ENCODE measurements at regions not wholly inside any gene's neighbourhood (a gene's known extent, or its start where the extent isn't known, plus 50 kb on each side); places are given as distances from the start of the nearest gene placed in this dataset.

DNA sequence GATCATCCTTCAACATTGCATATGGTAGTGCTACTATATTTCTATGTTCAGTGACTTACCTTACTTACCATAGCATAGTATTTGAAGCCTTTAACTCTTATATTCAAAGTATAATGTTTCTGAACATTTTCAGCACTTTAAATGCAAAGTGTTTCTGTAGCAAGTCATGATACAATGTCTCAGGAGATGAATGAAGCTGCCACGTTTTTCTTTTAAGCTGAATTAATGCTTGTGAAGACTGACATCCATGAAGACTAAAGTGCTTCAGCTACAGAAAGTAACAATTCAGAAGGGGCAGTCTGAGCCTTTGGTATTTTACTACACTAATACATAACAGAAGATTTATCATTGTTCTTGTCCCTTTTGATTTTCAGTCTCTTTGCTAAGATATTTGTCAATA is 709.1 kb upstream of the ARRDC3 start:
- TF ChIP-seq, protein P1, sequence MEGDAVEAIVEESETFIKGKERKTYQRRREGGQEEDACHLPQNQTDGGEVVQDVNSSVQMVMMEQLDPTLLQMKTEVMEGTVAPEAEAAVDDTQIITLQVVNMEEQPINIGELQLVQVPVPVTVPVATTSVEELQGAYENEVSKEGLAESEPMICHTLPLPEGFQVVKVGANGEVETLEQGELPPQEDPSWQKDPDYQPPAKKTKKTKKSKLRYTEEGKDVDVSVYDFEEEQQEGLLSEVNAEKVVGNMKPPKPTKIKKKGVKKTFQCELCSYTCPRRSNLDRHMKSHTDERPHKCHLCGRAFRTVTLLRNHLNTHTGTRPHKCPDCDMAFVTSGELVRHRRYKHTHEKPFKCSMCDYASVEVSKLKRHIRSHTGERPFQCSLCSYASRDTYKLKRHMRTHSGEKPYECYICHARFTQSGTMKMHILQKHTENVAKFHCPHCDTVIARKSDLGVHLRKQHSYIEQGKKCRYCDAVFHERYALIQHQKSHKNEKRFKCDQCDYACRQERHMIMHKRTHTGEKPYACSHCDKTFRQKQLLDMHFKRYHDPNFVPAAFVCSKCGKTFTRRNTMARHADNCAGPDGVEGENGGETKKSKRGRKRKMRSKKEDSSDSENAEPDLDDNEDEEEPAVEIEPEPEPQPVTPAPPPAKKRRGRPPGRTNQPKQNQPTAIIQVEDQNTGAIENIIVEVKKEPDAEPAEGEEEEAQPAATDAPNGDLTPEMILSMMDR (IDR thresholded peaks at IDR 0.05) = no peak
- DNase-seq = no peak
- ATAC-seq = no peak
- H3K4me3 ChIP-seq = no peak overlapping the region
- H3K9me3 ChIP-seq = peaks cover 0 to 7% (median 0%) of the 10 kb centered on the region in 11 donors
- no peaks in the 10 kb centered on the region for H3K36me3 ChIP-seq
- H3K27me3 ChIP-seq = no peaks in the 10 kb centered on the region
- H3K27ac ChIP-seq = no peak overlapping the region
- WGBS, 2 donors = 46 to 69% methylated on average over 1 of the region's 1 CpG
- intact Hi-C loops (cut with DNase I) = no loop called here
- H3K4me1 ChIP-seq = no peaks in the 10 kb centered on the region

DNA sequence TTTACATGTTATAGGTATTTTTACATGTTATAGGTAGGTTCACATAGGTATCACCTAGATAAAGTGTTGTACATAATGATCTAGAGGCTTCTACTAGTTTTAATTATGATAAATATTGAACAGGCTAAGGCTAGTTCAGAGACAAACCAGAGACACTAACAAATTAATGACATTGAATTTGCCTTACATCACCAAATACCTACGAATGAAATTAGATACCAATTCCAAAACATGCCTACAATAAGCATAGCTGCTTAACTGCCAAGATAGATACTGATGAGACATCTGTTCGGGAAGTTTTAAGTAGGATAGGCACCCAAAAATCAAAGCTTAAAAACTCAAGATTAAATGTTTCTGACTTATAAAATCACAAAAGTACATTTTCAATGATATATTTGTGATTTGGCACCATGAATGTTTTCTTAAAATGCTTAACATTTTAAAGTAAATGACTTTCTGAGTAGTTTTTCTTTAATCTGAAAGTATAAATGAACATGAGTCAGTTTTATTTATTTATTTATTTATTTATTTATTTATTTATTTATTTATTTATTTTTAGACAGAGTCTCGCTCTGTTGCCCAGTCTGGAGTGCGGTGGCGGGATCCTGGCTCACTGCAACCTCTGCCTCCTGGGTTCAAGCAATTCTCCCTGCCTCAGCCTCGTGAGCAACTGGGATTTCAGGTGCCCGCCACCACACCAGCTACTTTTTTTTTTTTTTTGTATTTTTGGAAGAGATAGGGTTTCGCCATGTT is 703.1 kb upstream of the ARRDC3 start:
- DNase-seq (no peak), ATAC-seq (no peak)
- H3K27me3 ChIP-seq = no peaks in the 10 kb centered on the region
- no peak overlapping the region for H3K4me3 ChIP-seq
- 75 to 81% methylated on average over 8 of the region's 8 CpGs for WGBS, 2 donors
- H3K4me1 ChIP-seq = no peaks in the 10 kb centered on the region
- TF ChIP-seq, protein P1 (IDR thresholded peaks at IDR 0.05) = no peak
- no peak overlapping the region for H3K27ac ChIP-seq
- no peaks in the 10 kb centered on the region for H3K36me3 ChIP-seq
- intact Hi-C loops (cut with DNase I) = no loop called here
- H3K9me3 ChIP-seq = peaks cover 0 to 7% (median 0%) of the 10 kb centered on the region in 11 donors

DNA sequence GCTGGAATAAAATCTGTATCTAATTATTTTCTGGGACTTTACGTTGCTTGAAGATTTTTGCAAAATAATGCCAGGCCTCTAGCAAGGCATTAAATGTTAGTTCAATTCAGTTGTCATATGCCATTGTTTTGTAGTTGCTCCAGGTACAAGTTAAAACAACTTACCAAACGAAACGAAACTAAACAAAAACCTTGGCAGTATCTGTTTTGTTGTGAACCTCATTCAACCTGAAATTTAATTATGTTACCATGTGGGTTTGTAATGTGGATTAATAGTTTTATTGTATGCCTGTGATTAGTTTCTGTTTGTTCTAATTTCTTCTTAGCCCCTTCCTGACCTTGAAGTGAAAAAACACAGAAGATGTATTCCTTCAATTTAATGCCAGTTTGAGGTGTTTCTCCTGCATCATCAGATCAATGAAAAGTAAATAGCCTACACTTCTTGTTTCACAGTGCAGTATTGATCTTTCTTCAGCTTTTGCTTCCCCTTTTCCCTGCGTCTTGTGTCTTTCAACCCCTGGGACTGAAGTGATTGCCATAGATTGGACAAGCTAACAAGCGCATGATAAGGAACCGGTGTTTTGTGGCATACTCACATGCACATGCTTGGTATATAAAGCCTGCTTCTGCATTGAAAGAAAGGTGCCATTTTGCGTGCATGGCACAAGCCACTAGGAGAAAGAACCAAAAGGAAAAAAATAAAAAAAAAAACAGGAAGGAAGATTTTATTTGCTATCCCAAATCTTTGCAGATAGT is 699.0 kb upstream of the ARRDC3 start:
- intact Hi-C loops (cut with DNase I) = loop anchor here in 1 of 10 donors (5.0 kb wide), 1 partner anchor 400 kb away; no protein-coding TSS in a partner anchor
- TF ChIP-seq, protein P1 (IDR thresholded peaks at IDR 0.05) = no peak
- no peaks in the 10 kb centered on the region for H3K4me1 ChIP-seq
- 79 to 83% methylated on average over 7 of the region's 7 CpGs for WGBS, 2 donors
- H3K9me3 ChIP-seq = no peaks in the 10 kb centered on the region
- no peak overlapping the region for H3K4me3 ChIP-seq
- ATAC-seq = no peak
- no peaks in the 10 kb centered on the region for H3K36me3 ChIP-seq
- DNase-seq = no peak
- H3K27ac ChIP-seq = no peak overlapping the region
- H3K27me3 ChIP-seq = no peaks in the 10 kb centered on the region

DNA sequence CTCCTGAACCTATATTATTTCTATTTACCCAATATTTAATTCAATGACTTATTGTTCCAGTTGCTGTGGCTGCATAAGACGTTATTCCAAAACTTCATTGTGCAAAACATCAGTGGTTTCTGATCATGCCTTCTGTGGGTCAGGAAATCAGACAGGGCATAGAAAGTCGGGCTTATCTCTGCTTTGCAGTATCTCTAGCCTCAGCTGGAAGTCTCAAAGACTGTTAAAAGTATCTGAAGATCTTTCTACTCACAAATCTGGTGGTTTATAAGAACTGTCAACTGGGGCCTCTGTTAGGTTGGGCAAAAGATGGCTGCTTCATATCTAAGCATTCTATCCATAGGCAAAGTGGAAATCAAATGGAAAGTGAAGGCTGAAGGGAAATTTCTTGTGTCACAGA is 687.7 kb upstream of the ARRDC3 start:
- Histone ChIP-seq H3K9me3 (peaks cover 0 to 9% (median 0%) of the 10 kb centered on the region in 11 donors), H3K4me1 (no peaks in the 10 kb centered on the region), H3K36me3 (no peaks in the 10 kb centered on the region), H3K27me3 (no peaks in the 10 kb centered on the region), H3K4me3 (no peak overlapping the region), H3K27ac (no peak overlapping the region)
- ATAC-seq (no peak), DNase-seq (no peak)
- 31 to 37% methylated on average over 2 of the region's 2 CpGs for WGBS, 2 donors
- intact Hi-C loops (cut with DNase I) = no loop called here
- TF ChIP-seq, protein P1 (IDR thresholded peaks at IDR 0.05) = no peak

Data from heart right ventricle (tissue), 16 donors.